NCI-H82 (cell line): ENCODE measurements at regions not wholly inside any gene's neighbourhood (a gene's known extent, or its start where the extent isn't known, plus 50 kb on each side); places are given as distances from the start of the nearest gene placed in this dataset.

Experiments used
- DNase-seq: peaks from one replicate; lab custom pipeline; 2025; lab: John Stamatoyannopoulos, UW

DNA sequence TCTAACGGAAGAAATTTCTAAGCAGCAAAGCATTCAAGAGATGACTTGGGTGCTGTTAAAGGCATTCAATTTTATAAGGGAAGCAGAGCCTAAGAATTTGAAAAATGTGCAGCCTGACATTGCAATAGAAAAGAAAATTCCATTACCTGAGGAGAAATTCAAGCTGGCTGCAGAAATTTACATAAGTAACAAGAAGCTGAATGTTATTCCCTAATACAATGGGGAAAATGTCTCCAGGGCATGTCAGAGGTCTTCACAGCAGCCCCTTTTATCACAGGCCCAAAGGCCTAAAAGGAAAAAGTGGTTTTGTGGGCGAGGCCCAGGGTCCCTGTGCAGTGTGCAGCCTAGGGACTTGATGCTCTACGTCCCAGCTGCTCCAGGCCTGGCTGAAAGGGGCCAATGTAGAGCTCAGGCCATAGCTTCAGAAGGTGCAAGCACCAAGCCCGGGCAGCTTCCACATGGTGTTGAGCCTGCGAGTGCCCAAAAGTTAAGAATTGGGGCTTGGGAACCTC, 306.7 kb downstream of the RDH14 start:
- DNase-seq: no peak

DNA sequence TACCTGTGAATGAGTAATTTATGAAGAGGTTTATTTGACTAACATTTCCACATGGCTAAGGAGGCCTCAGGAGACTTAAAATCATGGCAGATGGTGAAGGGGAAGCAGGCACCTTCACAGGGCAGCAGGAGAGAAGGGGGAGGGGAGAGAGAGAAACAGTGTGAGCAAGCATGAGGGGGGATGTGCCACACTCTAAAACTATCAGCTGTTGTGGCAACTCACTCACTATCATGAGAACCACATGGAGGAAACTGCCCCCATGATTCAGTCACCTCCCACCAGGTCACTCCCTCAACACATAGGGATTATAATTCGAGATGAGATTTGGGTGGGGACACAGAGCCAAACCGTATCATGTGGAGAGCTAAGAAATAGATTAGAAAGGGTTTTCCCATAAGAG, 309.0 kb downstream of the RDH14 start:
- peak; percentile 55 for DNase-seq

DNA sequence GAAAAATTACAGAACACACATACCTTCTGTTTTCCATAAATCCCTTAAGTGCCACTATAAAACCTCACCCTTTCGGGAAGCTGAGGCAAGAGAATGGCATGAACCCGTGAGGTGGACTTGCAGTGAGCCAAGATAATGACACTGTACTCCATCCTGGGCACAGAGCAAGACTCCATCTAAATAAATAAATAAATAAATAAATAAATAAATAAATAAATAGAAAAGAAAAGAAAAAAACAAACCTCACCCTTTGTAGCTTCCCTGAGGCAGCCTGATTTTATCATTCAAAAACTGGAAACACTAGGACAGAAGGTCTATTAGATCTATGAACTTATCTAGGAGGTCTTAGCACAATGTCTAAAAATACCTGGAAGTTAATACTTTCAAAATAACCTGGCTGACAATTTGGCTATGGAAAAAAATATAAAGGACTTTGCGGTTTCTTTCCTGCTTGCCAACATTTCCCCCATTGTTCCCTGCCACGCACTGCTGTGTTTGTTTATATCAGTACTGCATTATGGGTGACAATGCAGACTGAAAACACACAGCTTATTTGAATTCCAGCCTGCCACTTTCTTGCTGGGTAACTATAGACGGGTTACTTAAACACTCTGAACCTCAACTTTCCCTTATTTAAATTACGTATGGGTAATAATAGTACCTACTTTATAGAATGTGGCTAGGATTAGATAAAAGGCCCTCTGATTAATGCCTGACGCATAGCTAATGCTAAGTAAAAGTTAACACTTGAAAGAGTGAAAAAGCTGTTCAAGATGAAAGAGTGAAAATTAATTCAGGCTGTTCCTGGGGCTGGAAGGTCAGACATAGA, 313.0 kb downstream of the RDH14 start:
- DNase-seq: no peak

DNA sequence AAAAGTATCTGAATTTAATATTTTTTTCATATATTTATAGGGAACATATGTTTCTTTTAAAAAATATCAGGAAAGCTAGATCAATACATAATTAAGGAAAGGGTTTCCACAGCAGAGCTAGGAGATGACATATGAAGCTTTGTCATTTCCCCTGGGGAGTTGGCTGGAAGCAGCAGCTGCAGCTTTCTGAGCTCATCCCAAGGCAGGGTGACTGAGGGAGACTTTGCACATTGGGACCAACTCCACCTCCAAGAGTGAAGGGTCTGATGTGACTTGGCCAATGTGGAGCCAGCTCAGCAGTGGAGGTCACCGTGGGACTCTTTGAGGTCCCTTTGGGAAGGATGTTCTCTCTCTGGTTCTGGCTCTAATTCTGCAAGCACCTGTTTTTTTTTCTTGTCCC, 315.1 kb downstream of the RDH14 start:
- DNase-seq: peak; percentile 71

DNA sequence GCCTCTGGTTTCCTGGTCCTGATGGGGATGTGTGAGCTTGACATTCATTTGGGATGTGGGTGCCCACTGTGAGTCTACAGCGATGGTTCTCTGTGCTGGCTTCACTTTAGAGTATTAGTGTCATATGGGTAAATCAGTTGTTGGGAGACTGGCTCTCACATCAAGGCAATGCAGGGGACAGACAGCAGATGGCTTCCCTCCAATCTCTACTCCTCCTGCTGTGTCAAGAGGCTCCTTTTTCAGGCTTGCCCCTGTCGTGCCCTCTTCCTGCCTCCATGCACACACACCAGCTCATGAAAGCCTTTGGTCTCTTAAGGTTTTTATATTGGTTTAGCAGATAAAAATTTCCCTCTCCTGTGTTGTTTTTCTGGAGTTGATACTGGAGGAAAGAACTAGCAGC, 315.6 kb downstream of the RDH14 start:
- peak; percentile 91 for DNase-seq

DNA sequence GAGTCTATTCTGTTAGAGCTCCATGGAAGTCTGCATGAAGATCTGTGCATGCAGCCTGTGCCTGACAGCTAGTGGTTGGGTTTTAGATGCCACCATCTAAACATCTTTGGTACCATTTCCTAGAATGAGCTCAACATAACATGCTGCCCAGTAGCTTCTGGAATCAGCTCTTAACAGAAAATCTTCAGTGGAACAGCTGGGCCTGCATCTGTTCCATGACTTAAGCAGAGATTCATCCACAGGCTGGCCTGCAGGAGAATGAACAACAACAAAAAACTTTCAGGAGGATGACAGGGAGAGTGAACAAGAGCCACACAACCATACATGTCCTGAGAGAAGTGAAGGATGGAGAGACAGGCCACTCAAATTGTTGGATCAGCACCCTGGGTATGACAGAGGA, 316.6 kb downstream of the RDH14 start:
- peak; percentile 84 for DNase-seq

DNA sequence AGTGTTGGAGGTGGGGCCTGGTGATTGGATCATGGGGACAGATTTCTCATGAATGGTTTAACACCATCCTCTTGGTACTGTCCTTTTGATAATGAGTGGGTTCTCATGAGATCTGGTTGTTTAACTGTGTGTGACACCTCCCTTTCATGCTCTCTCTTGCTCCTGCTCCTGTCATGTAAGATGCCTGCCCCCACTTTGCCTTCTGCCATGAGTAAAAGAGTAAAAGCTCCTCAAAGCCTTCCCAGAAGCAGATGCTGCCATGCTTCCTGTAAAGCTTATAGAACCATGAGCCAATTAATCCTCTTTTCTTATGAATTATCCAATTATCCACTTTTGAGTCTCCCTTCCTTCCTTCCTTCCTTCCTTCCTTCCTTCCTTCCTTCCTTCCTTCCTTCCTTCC, 317.7 kb downstream of the RDH14 start:
- peak; percentile 94 for DNase-seq

DNA sequence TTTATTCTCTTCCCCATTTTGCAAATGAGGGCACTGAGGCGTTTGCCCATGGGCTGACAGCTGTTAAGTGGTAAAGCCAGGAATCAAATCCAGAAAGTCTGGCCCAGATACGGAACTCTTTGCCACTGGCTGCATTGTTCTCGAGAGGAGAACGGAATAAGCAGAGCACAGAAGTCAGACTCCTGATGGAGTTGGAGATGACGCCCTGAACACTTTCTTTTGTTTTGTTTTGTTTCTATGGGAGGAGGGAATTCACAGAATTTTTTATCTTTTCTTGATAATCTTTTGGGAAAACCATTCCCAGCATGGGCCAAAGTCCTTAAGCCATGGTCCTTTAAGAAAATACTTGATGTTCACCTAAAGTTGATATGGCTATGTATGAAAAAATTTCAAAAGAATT, 322.2 kb downstream of the RDH14 start:
- DNase-seq: no peak

DNA sequence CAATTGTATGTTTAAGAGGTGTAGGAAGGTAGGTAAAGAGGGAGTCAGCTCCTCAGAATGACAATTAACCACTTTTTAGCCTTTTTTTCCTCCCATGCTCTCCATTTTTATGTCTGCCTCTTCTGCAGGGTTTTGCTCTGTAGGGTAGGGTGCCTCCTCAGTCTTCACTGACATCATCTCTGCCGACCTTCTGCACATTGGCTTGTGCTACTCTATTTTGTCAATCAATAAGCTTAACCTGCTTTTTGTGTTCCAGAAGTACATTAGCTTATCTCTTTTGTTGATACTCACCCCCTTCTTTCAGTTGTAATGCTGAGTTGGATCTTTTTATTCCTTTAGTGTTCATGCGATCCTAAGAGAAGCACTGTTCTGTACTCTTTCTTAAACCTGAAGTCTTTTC, 323.2 kb downstream of the RDH14 start:
- DNase-seq: no peak

DNA sequence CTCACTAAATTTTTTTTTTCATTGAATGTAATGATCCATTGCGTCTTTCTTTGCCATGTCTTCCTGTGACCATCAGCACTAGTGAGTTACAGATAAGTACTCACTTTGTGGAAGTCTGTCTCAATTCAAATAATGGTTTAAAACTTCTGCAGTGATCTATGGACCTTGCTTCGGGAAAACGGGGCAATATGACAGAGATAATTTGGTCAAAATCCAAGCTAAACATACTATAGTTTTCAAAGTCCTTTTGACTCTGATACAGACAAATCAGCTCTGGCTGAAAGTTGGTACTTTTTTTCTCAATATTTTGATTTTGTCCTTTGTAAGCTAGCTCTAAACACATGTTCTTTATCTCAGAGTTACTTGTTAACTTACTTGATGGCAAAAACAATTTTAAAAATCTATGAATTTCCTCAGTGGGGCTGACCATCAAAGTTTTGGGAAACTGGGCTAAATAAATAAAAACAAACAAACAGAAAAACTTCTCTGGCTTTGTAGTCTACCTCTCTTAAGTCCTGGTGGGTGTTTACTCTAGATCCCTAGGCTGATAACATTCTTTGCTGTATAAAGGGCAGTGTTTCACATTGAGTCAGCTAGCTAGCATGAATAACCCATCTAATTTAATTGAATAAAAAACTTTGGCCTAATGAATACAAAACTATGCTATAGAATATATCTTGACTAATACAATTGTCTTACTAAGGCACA, 327.6 kb downstream of the RDH14 start:
- no peak for DNase-seq

DNA sequence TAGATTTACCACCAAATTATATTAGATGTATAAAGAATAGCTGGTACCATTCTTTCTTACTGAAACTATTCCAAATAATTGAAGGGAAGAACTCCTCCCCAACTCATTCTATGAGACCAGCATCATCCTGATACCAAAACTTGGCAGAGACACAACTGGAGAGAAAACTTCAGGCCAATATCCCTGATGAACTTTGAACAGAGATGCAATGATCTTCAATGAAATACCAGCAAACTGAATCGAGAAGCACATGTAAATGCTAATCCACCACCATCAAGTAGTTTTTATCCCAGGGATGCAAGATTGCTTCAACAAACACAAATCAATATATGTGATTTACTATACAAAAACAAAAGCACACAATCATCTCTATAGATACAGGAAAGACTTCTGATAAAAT, 329.8 kb downstream of the RDH14 start:
- DNase-seq: no peak

DNA sequence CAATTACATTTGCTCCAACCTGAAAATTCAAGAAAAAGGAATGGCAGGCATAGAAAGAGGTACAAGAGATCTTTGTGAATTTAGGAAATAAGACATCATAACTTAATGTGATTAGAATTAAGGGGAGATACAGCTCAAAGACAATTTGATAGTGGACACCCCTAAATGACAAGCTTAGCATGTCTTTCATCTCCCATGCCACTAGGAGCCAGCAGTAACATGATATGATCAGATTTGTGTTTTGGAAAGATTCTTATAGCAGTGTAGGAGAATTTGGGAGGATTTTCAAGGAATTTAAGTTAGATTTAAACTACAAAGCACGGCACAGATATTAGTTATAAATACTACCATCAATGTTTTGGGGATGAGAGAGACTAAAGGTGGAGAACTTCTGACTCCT, 340.8 kb downstream of the RDH14 start:
- DNase-seq: no peak

DNA sequence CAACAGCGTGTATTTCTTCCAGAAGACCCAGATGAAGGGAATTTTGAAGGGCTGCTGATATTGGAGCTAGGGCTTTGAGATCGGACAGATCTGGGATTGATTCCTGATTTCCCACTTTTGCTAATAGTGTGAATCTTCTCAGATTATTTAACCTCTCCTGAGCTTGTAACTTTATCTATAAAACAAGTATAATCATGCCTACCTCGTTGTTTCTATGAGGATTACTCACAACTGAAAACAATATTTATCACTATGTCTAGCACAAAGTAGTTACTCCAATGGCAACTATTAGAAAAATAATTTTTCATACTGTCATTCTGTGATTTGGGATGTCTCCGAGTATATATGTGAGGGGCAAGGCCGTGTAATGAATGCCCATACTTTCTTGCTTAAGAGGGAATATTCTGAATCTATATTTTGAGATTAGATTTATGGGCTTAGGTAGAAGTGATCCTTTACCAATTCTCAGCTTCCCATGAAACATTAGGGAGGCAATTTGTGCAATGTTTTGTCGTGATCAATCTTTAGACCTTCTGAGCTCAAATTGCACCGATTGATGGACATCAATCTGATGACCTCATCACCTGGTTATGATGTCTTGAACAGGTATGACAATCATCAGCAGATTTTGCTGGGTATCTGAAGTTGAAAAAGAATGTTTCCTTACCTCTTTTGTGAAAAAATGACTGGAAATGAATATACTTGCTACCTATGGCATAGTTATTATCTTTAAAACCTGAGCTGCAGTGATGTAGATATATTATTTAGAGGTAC, 339.9 kb downstream of the KCNS3 start:
- no peak for DNase-seq

DNA sequence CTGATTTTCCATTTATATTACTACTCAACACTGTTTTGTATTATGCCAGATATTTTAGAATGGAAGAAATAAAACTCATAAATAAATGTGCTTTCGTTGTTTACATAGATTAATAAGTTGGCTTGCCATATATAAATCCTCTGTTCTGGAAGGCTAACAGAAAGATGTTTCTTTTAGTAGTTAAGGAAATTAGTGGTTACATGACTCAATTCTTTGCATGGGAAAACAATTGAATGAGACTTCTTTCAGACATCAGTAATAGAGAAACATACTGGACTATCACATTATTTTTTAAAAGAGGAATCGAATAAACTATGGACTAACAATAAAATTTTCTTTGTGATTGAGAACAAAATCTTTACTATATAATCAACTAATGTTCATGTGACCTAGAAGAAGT, 336.5 kb downstream of the KCNS3 start:
- no peak for DNase-seq

DNA sequence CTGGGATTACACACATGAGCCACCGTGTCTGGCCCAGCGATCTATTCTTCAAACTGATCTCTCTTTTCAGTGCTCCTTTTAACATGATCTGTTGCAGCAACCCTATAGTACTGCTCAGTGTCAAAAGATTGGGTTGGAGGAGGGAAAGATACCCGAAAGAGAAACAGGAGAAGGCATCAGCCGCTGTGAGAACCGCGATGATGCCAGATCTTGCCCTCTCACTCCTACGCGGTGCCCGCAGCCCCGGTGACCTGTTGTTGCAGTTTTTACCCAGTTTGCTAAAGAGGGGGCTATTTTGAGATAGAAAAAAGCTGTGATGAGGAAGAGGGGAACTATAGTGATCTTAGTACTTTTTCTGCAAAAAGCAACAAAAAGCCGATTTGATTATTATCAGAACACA, 335.5 kb downstream of the KCNS3 start:
- no peak for DNase-seq

DNA sequence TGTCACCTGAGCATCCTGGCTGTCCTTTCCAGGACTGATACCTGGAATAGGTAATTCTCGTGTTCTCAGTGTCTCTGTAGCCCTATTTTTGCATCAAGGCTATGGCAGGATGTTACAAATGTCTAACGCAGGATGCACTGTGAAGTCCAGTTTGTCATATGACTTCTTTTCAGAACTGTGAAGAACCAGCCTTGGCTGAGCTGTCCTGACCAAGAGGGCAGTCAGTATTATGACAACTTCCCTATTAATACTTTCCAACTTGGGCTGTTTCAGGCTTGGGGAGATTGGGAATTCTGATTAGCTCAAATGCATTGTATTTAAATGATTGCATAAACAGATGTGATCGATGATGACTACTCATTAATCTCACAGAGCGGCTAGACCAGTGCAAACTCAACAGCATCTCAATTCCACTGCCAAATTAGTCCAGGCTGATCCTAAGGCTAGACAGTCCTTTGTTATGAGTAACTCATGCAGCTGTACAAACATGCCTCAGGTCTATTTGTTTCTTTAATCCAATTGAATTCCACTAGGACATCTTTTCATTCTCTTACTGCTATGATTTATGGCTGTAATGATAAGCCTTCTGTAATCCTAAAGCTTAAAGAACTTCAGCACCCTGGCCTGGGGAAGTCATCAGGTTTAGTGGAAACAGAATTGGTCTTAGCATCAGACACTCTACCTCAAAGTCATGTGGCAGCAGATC, 331.6 kb downstream of the KCNS3 start:
- DNase-seq: peak; percentile 99

DNA sequence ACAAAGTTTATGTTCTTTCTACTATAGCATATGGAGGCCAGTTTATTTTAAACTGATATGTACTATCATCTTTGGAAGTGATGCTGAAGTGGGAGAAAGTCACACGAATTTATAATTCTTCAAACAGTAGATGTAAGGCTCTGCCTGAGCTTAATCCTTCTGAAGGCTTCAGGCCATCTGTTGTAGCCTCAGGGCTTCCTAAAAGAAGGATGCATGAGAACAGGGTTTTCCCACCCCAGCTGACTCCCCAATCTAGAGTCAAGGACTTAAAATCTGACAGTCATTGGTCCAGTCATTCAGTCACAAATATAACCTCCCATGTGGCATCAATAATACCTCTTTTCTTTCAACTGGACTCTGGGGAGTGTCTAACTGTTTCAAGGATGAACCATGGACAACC, 330.5 kb downstream of the KCNS3 start:
- DNase-seq: peak; percentile 80

DNA sequence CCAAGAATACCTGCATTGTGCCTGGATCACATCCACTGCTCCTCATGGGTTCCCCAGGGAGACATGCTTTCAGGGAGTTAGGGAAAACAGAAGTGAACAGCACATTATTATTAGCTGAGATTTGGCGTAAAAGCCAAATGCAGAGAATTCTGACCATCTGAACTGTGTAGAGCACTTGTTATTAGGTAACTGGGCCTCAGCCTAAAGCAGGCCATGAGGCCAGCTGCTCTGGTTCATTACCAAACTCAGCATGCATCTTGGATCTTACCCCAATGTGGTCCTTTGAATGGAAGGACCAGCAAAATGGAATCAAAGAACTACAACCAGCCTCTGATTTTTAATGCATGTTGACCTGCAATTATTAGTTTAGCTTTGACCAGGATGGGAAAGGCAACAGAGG, 322.3 kb downstream of the KCNS3 start:
- DNase-seq: no peak

DNA sequence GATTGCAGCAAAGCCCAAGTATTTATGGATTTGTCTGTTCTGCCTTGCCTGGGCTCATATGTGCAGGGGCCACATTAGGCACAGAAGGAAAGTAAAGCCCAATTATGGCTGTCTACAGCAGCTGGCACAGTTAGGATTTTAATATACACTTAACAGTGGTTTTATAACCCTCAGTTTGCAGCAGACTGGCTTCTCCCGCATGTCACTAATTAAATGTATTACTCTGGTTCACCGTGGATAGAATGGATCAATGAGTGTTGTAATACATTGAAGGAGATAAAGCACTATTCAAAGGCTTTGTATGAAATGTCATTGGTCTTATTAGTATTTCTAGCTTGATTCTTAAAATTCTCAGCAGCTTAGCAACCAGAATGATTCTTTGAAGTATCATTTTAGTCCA, 320.2 kb downstream of the KCNS3 start:
- peak; percentile 29 for DNase-seq

DNA sequence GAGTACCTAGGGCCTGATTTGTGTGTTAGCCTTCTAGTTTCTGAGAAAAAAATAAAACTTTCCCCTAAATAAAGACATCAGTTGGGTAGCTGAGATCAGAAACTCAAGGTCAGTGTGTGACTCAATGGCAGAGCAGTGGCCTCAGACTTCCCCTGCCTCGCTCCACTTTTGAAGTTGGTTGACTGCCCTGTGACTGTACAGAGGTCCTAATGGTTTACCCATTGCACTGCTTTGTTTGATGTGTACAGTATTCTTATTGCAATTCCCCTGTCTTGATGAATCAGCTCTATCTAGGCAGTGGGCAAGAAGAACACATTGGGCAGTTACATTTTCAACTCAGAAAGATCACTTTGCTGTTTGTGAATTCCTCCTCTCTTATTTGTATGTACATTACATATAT, 315.7 kb downstream of the KCNS3 start:
- no peak for DNase-seq

DNA sequence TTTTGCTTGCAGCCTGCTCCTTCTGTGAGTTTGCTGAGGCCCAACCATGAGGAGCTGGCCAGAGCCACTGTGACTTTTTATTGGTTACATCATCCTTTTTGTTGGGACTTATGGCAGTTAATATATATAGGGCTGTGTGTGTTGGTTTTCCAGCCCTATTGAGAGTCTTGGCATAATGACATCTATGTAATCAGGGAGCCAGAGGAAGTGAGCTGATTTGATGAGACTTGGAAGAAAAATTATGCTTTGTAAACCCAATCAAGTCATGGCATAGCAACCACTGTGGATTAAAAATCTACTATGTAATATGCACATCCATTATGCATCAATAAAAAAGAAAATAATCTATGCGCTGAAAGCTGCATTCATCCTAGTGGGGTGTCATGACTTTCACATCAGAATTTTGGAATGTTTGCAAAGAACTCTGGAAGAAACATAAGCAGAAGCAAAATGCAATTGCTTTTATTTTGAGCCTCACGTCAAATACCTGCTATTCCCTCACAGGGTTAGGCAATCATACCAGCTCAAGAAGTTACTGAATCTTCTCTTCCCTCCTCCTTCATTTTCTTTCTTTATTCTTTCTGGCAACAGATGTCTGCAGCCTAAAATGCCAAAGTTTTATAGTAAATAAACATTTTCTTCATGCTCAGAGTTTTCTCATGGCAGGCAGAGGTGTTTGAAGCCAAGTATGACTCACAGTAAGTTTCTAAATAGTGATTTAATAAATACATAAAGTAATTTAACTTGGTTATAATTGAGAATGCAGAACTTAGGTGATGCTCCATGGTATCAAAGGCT, 308.5 kb downstream of the KCNS3 start:
- DNase-seq: no peak
